Common myeloid progenitor, CD34-positive (primary cell): ENCODE measurements at regions not wholly inside any gene's neighbourhood (a gene's known extent, or its start where the extent isn't known, plus 50 kb on each side); places are given as distances from the start of the nearest gene placed in this dataset.
"Not testable (repeated sequence)": the region's sequence is repeated elsewhere in the genome, so short reads cannot be mapped to it uniquely, and the experiment has no call there.

Source experiments
- CTCF ChIA-PET: fragments of 350-600 bp; sonication (Branson Sonifier 250); formaldehyde crosslinking; loops from one replicate; lab custom pipeline; 2021; ENCODE audit warnings: antibody characterized with exemption; lab: Charles Lee
- POLR2A ChIA-PET: fragments of 350-600 bp; sonication (Branson Sonifier 250); formaldehyde crosslinking; loops from one replicate; lab custom pipeline; 2021; ENCODE audit warnings: antibody characterized with exemption; lab: Charles Lee
- DNase-seq, 3 donors: peaks; one replicate each; pipeline versions ENCODE4 v3.0.0 to v3.0.0-alpha.2; 2013
- H3K27ac ChIP-seq, 2 experiments: 1 replicate in 1 of 2; 2 replicates in 1 of 2; pipeline ENCODE4 v1.7.0; 2013; ENCODE audit warnings: inconsistent platforms in 2 of 2, low read length in 2 of 2, mild to moderate bottlenecking in 2 of 2, low read depth in 1 of 2, moderate library complexity in 1 of 2; ENCODE audit not compliant: severe bottlenecking in 2 of 2, insufficient read depth in 1 of 2, poor library complexity in 1 of 2
- H3K27me3 ChIP-seq, 5 experiments: replicated peaks in 2 of 5; 1 replicate in 3 of 5; 2 replicates in 2 of 5; pipeline versions ENCODE4 v1.6.1 to v1.7.0; 2013; ENCODE audit warnings: low read length in 4 of 5, mild to moderate bottlenecking in 2 of 5, moderate library complexity in 2 of 5, inconsistent platforms in 1 of 5; ENCODE audit not compliant: insufficient read depth in 5 of 5, control insufficient read depth in 4 of 5
- H3K36me3 ChIP-seq, 4 experiments: 1 replicate in 2 of 4; 2 replicates in 2 of 4; pipeline versions ENCODE4 v1.6.1 to v1.7.0; 2013; ENCODE audit warnings: low read length in 3 of 4, control low read depth in 1 of 4, mild to moderate bottlenecking in 1 of 4; ENCODE audit not compliant: control insufficient read depth in 4 of 4, insufficient read depth in 4 of 4
- H3K4me1 ChIP-seq, 4 experiments: 1 replicate in 3 of 4; 2 replicates in 1 of 4; pipeline versions ENCODE4 v1.6.1 to v1.7.1; 2013; ENCODE audit warnings: low read length in 3 of 4, mild to moderate bottlenecking in 3 of 4, control low read depth in 1 of 4, inconsistent platforms in 1 of 4, moderate library complexity in 1 of 4; ENCODE audit not compliant: control insufficient read depth in 4 of 4, insufficient read depth in 4 of 4; ENCODE audit errors: control extremely low read depth in 1 of 4
- H3K4me3 ChIP-seq, 7 experiments: 1 replicate in 4 of 7; 2 replicates in 3 of 7; pipeline versions ENCODE4 v1.5.1 to v1.7.0; 2013; ENCODE audit warnings: mild to moderate bottlenecking in 7 of 7, low read length in 6 of 7, moderate library complexity in 6 of 7, inconsistent platforms in 2 of 7, low read depth in 2 of 7, control low read depth in 1 of 7; ENCODE audit not compliant: insufficient read depth in 4 of 7, control insufficient read depth in 1 of 7; ENCODE audit errors: extremely low read depth in 1 of 7
- H3K9me3 ChIP-seq, 5 experiments: 1 replicate in 4 of 5; 2 replicates in 1 of 5; pipeline versions ENCODE4 v1.6.1 to v1.7.1; 2013; ENCODE audit warnings: low read length in 4 of 5, mild to moderate bottlenecking in 2 of 5, inconsistent platforms in 1 of 5, low read depth in 1 of 5, moderate library complexity in 1 of 5; ENCODE audit not compliant: control insufficient read depth in 4 of 5, insufficient read depth in 2 of 5; ENCODE audit errors: control extremely low read depth in 1 of 5
- WGBS: methylation state at CpG from one replicate; pipeline ENCODE4 v1.1.5; 2013; ENCODE audit not compliant: insufficient coverage; 5-methylcytosine and 5-hydroxymethylcytosine counted together

- H3K27ac ChIP-seq: no peak overlapping the region
- H3K9me3 ChIP-seq: no peaks in the 10 kb centered on the region
- no peaks in the 10 kb centered on the region for H3K36me3 ChIP-seq
- ChIA-PET CTCF (no interaction called here), POLR2A (no interaction called here)
- WGBS: no CpG with 5 or more reads among the region's 2 CpGs
- no peaks in the 10 kb centered on the region for H3K27me3 ChIP-seq
- no peak overlapping the region for H3K4me3 ChIP-seq
- H3K4me1 ChIP-seq: no peaks in the 10 kb centered on the region
- DNase-seq: no peak
Measured at GRCh38 chr12:84165998-84166571, 746.5 kb downstream of the SLC6A15 start.

DNA sequence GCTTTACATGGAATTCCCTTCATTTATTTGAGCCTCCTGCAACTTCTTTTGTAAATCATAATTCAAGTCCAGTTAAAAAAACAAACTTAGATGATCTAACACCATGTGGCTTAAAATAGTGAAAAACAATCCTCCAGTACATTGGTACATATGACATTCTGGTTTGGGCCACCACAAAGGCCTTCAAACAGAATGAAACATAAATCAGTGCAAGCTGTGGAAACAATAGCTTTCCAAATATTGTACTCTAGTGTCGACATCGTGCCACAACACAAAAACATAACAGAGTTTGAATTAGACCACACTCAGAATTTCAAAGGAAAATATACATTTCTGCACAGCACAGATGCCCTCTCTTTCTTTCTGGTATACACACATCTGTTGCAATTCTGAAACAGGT lies 751.3 kb downstream of the SLC6A15 start:
- POLR2A ChIA-PET: no interaction called here
- Histone ChIP-seq H3K27ac (no peak overlapping the region), H3K4me3 (no peak overlapping the region), H3K27me3 (no peaks in the 10 kb centered on the region), H3K9me3 (no peaks in the 10 kb centered on the region), H3K4me1 (no peaks in the 10 kb centered on the region), H3K36me3 (no peaks in the 10 kb centered on the region)
- DNase-seq: no peak
- whole genome bisulfite sequencing: 50% methylated on average over 2 of the region's 2 CpGs
- CTCF ChIA-PET: no interaction called here

DNA sequence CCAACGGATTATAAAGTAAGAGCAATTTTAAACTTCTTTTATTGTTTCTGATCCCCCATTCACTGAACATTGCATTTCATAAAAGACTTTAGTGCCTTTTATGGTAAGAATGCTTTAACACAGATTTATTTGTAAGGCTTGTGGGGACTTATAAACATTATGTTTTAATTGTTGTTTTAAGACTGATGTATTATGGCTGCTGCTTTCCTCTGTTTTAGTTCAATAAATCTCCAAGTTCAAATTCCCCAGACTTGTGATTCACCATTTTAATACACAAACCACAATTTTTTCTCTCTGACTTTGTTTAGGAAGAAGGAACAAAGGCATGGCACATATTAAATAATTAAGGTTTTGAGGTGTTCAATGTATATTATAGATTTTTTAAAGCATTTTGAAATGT lies 753.3 kb downstream of the SLC6A15 start:
- no peaks in the 10 kb centered on the region for H3K27me3 ChIP-seq
- H3K27ac ChIP-seq: no peak overlapping the region
- ChIA-PET CTCF (no interaction called here), POLR2A (no interaction called here)
- H3K4me3 ChIP-seq: no peak overlapping the region
- DNase-seq: no peak
- no peaks in the 10 kb centered on the region for H3K4me1 ChIP-seq
- no peaks in the 10 kb centered on the region for H3K9me3 ChIP-seq
- WGBS: no CpG with 5 or more reads among the region's 1 CpG
- H3K36me3 ChIP-seq: no peaks in the 10 kb centered on the region

DNA sequence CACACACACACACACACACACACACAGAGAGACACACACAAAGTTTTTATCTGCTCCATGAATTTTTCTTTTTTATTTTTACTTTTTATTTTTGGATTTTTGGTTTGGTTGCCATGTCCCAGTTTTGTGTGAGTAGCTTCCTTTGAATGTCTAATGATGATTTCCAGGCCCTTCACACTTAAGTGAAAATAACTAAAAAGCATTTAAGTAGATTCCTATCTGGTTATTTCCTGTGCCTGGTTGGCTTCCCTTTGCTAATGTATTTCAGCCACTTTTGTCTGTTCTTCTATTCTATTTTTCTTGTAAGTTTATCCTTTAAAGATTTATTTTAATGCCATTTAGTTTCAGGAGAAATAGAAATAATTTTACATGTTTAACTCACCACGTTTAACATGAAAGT lies 755.4 kb downstream of the SLC6A15 start:
- DNase-seq: no peak
- CTCF ChIA-PET: no interaction called here
- POLR2A ChIA-PET: no interaction called here

GRCh38 chr12:84154991-84155930 lies 757.3 kb downstream of the SLC6A15 start:
- 97% methylated on average over 14 of the region's 30 CpGs for WGBS
- H3K4me1 ChIP-seq, DNase-seq, POLR2A ChIA-PET, H3K36me3 ChIP-seq, CTCF ChIA-PET, H3K4me3 ChIP-seq, H3K27me3 ChIP-seq, H3K9me3 ChIP-seq, H3K27ac ChIP-seq: not testable (repeated sequence)

More for the DNA sequence above, 755.4 kb downstream of the SLC6A15 start:
- no peak overlapping the region for H3K27ac ChIP-seq
- no peak overlapping the region for H3K4me3 ChIP-seq
- H3K9me3 ChIP-seq: no peaks in the 10 kb centered on the region
- H3K4me1 ChIP-seq: no peaks in the 10 kb centered on the region
- no peaks in the 10 kb centered on the region for H3K36me3 ChIP-seq
- no peaks in the 10 kb centered on the region for H3K27me3 ChIP-seq
- whole genome bisulfite sequencing: no CpG with 5 or more reads among the region's 1 CpG

- H3K9me3 ChIP-seq, CTCF ChIA-PET, H3K4me1 ChIP-seq, H3K36me3 ChIP-seq, POLR2A ChIA-PET, H3K27me3 ChIP-seq, DNase-seq, H3K27ac ChIP-seq, H3K4me3 ChIP-seq: not testable (repeated sequence)
- WGBS: 79% methylated on average over 12 of the region's 15 CpGs
Measured at GRCh38 chr12:84154439-84154990, 758.1 kb downstream of the SLC6A15 start.

DNA sequence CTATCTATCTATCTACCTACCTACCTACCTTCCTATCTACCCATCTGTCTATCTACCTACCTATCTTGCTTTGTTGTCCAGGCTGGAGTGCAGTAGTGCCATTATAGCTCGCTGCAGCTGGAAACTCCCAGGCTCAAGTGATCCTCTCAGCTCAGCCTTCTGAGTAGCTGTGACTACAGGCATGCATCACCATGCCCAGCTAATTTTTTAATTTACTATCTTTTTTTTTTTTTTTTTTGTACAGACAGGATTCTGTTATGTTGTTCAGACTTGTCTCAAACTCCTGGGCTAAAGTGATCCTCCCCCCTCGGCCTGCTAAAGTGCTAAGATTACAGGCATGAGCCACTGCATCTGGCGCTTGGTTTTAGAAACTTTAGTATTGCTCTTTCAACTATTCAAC lies 762.4 kb downstream of the SLC6A15 start:
- Histone ChIP-seq H3K36me3 (no peaks in the 10 kb centered on the region), H3K9me3 (peaks cover 0 to 3% (median 0%) of the 10 kb centered on the region in 5 experiments), H3K27ac (no peak overlapping the region), H3K27me3 (no peaks in the 10 kb centered on the region), H3K4me1 (no peaks in the 10 kb centered on the region), H3K4me3 (no peak overlapping the region)
- DNase-seq: no peak
- WGBS: no CpG with 5 or more reads among the region's 3 CpGs
- ChIA-PET POLR2A (no interaction called here), CTCF (no interaction called here)
